GM12892 (cell line): ENCODE measurements at regions not wholly inside any gene's neighbourhood (a gene's known extent, or its start where the extent isn't known, plus 50 kb on each side); places are given as distances from the start of the nearest gene placed in this dataset.

Experiments used
- POLR2A ChIP-seq: IDR thresholded peaks from 2 replicates; pipeline ENCODE4 v1.6.1; 2011; ENCODE audit warnings: low read depth, low read length, control low read depth
- POLR2AphosphoS5 ChIP-seq: IDR thresholded peaks from 2 replicates; pipeline ENCODE4 v1.6.1; 2011; ENCODE audit warnings: low read depth, low read length, control low read depth
- TAF1 ChIP-seq: IDR thresholded peaks from 2 replicates; pipeline ENCODE4 v1.6.1; 2011; ENCODE audit warnings: low read depth, mild to moderate bottlenecking, control low read depth, low read length, borderline replicate concordance

DNA sequence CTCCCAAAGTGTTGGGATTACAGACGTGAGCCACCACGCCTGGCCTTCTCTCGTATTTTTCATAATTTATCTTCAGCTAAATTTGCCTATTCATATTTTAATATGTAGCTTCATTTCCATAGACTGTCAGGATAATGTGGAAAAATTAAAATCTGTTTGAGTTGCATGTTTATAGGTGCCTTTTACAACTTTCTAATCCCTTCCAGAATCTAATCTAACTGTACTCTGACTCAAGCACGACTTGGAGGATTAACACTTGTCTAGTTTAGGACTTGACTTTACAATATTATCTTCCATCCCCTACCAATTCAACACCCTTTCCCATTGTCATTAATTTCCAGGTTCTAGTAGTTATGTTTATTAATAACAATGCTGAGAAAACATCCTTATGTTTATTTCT lies 1761.5 kb downstream of the MAT2B start:
- TF ChIP-seq POLR2A (no peak), POLR2AphosphoS5 (no peak), TAF1 (no peak)
